Sigmoid colon (tissue), 6 donors: ENCODE measurements at regions not wholly inside any gene's neighbourhood (a gene's known extent, or its start where the extent isn't known, plus 50 kb on each side); places are given as distances from the start of the nearest gene placed in this dataset.

Experiments used
- DNase-seq: peaks from one replicate; pipeline ENCODE4 v3.0.0-alpha.2; 2019
- H3K27ac ChIP-seq, 4 donors: fragments of 200-600 bp; sonication (generic); one replicate each; pipeline ENCODE4 v1.5.1; 2016 to 2019; ENCODE audit warnings: mild to moderate bottlenecking in 1 of 4
- H3K27me3 ChIP-seq, 3 donors: fragments of 200-600 bp; sonication (generic); one replicate each; pipeline ENCODE4 v1.5.1; 2019; ENCODE audit warnings: mild to moderate bottlenecking in 1 of 3
- H3K36me3 ChIP-seq, 4 donors: fragments of 200-600 bp; sonication (generic); one replicate each; pipeline ENCODE4 v1.5.1; 2016 to 2019
- H3K4me1 ChIP-seq, 4 donors: fragments of 200-600 bp; sonication (generic); one replicate each; pipeline ENCODE4 v1.5.1; 2017 to 2019
- H3K4me3 ChIP-seq, 4 donors: fragments of 200-600 bp; sonication (generic); one replicate each; pipeline ENCODE4 v1.5.1; 2017 to 2019; ENCODE audit warnings: mild to moderate bottlenecking in 2 of 4, moderate library complexity in 1 of 4
- H3K9me3 ChIP-seq, 4 donors: fragments of 200-600 bp in 3 of 4; sonication (generic) in 3 of 4; one replicate each; pipeline versions ENCODE4 v1.5.1 to v1.6.1; 2013 to 2019
- EP300 ChIP-seq, 4 donors: sonication (generic); formaldehyde crosslinking; IDR thresholded peaks; one replicate each; pipeline ENCODE4 v1.6.1; 2017; ENCODE audit warnings: antibody characterized with exemption in 4 of 4
- POLR2A ChIP-seq, 2 donors: fragments of 450-650 bp; IDR thresholded peaks; one replicate each; pipeline ENCODE4 v1.6.1; 2016; ENCODE audit warnings: antibody characterized with exemption in 2 of 2, mild to moderate bottlenecking in 2 of 2, moderate library complexity in 2 of 2
- POLR2AphosphoS5 ChIP-seq, 4 donors: sonication (generic); formaldehyde crosslinking; IDR thresholded peaks; one replicate each; pipeline ENCODE4 v1.6.1; 2017; ENCODE audit warnings: antibody characterized with exemption in 4 of 4
- WGBS, 2 donors: extraction: QIAGEN DNeasy Blood & Tissue Kit; methylation state at CpG; one replicate each; pipeline ENCODE4 v1.1.7; 2013; 5-methylcytosine and 5-hydroxymethylcytosine counted together
- intact Hi-C: fragments of 100-400 bp; cut with DNase I; formaldehyde crosslinking; loops from one replicate; pipeline ENCODE4 v1.15.1; 2023
- TF ChIP-seq, protein P1 (sequence below), 4 experiments: fragments of 450-650 bp in 3 of 4; fragments of 200-600 bp in 1 of 4; IDR thresholded peaks; one replicate each; pipeline ENCODE4 v1.5.1; 2016 to 2019; ENCODE audit warnings: antibody characterized with exemption in 4 of 4, mild to moderate bottlenecking in 3 of 4, moderate library complexity in 2 of 4
- donor health status: healthy with polysubstance abuse.
- donor health status: healthy.

- Histone ChIP-seq H3K9me3 (no peaks in the 10 kb centered on the region), H3K27ac (no peak overlapping the region), H3K36me3 (no peaks in the 10 kb centered on the region), H3K27me3 (peaks cover 0 to 6% (median 0%) of the 10 kb centered on the region in 3 donors), H3K4me1 (no peaks in the 10 kb centered on the region), H3K4me3 (no peak overlapping the region)
- no peak for DNase-seq
- no peak for TF ChIP-seq EP300 (IDR thresholded peaks at IDR 0.05)
- TF ChIP-seq POLR2AphosphoS5 (IDR thresholded peaks at IDR 0.05) = no peak
- TF ChIP-seq, protein P1, sequence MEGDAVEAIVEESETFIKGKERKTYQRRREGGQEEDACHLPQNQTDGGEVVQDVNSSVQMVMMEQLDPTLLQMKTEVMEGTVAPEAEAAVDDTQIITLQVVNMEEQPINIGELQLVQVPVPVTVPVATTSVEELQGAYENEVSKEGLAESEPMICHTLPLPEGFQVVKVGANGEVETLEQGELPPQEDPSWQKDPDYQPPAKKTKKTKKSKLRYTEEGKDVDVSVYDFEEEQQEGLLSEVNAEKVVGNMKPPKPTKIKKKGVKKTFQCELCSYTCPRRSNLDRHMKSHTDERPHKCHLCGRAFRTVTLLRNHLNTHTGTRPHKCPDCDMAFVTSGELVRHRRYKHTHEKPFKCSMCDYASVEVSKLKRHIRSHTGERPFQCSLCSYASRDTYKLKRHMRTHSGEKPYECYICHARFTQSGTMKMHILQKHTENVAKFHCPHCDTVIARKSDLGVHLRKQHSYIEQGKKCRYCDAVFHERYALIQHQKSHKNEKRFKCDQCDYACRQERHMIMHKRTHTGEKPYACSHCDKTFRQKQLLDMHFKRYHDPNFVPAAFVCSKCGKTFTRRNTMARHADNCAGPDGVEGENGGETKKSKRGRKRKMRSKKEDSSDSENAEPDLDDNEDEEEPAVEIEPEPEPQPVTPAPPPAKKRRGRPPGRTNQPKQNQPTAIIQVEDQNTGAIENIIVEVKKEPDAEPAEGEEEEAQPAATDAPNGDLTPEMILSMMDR (IDR thresholded peaks at IDR 0.05) = no peak
- TF ChIP-seq POLR2A (IDR thresholded peaks at IDR 0.05) = no peak
- WGBS, 2 donors = 58 to 61% methylated on average over 4 of the region's 4 CpGs
- intact Hi-C loops = no loop called here
Observed at GRCh38 chr20:60691966-60692615, 560.0 kb upstream of the CDH4 start.

GRCh38 chr20:60693496-60694133, 558.4 kb upstream of the CDH4 start:
- Histone ChIP-seq H3K4me3 (no peak overlapping the region), H3K27ac (no peak overlapping the region), H3K36me3 (no peaks in the 10 kb centered on the region), H3K9me3 (no peaks in the 10 kb centered on the region), H3K4me1 (no peaks in the 10 kb centered on the region), H3K27me3 (peaks cover 0 to 6% (median 0%) of the 10 kb centered on the region in 3 donors)
- WGBS, 2 donors = 50 to 64% methylated on average over 11 of the region's 11 CpGs
- DNase-seq = no peak
- TF ChIP-seq, protein P1 (IDR thresholded peaks at IDR 0.05) = no peak
- TF ChIP-seq EP300 (IDR thresholded peaks at IDR 0.05) = no peak
- no peak for TF ChIP-seq POLR2AphosphoS5 (IDR thresholded peaks at IDR 0.05)
- no peak for TF ChIP-seq POLR2A (IDR thresholded peaks at IDR 0.05)
- intact Hi-C loops = no loop called here

DNA sequence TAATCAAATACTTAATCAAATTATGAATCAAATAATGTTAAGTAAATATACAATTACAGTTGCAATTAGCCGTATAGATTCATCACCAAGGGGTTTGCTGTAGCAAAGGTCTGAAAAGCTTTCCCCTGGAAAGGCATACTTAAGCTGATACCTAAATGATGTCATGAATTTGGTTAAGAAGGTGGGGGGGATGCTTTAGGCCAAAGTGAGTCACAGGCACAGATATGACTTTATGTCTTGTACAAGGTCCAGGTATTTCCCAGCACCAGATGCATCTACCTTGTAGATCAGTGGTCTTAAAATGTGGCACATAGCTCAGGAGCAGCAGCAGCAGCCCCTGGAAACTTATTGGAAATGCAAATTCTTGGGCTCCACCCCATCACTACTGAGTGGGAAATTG, 557.3 kb upstream of the CDH4 start:
- DNase-seq = no peak
- Histone ChIP-seq H3K9me3 (no peaks in the 10 kb centered on the region), H3K27me3 (peaks cover 0 to 6% (median 0%) of the 10 kb centered on the region in 3 donors), H3K4me1 (no peaks in the 10 kb centered on the region), H3K4me3 (no peak overlapping the region), H3K36me3 (no peaks in the 10 kb centered on the region), H3K27ac (no peak overlapping the region)
- no peak for TF ChIP-seq POLR2A (IDR thresholded peaks at IDR 0.05)
- TF ChIP-seq, protein P1 (IDR thresholded peaks at IDR 0.05) = no peak
- TF ChIP-seq EP300 (IDR thresholded peaks at IDR 0.05) = no peak
- TF ChIP-seq POLR2AphosphoS5 (IDR thresholded peaks at IDR 0.05) = no peak
- intact Hi-C loops = no loop called here
- WGBS, 2 donors = 91 to 92% methylated on average over 1 of the region's 1 CpG

GRCh38 chr20:60695226-60696000, 556.6 kb upstream of the CDH4 start:
- Histone ChIP-seq H3K36me3 (no peaks in the 10 kb centered on the region), H3K4me3 (no peak overlapping the region), H3K9me3 (no peaks in the 10 kb centered on the region), H3K4me1 (no peaks in the 10 kb centered on the region), H3K27ac (no peak overlapping the region), H3K27me3 (peaks cover 0 to 6% (median 0%) of the 10 kb centered on the region in 3 donors)
- no peak for TF ChIP-seq POLR2A (IDR thresholded peaks at IDR 0.05)
- TF ChIP-seq, protein P1 (IDR thresholded peaks at IDR 0.05) = no peak
- no peak for TF ChIP-seq EP300 (IDR thresholded peaks at IDR 0.05)
- TF ChIP-seq POLR2AphosphoS5 (IDR thresholded peaks at IDR 0.05) = no peak
- no peak for DNase-seq
- intact Hi-C loops = no loop called here
- WGBS, 2 donors = 69 to 74% methylated on average over 7 of the region's 7 CpGs
